ENCODE measurements at regions not wholly inside any gene's neighbourhood (a gene's known extent, or its start where the extent isn't known, plus 50 kb on each side); places are given as distances from the start of the nearest gene placed in this dataset.
A peak's percentile ranks its signal among the peaks of the same experiment; 100 is the strongest.

- TF ChIP-seq CTCF (conservative IDR thresholded peaks at IDR 0.05) = no peak
- no peak overlapping the region for H2BK120ac ChIP-seq (ENCODE audit: low read depth, low read length, poor library complexity, severe bottlenecking)
- Mint-ChIP-seq H3K36me3 (ENCODE audit: insufficient read depth in 1 of 3, low read depth in 3 of 3) (peaks cover 0 to 10% (median 3%) of the 10 kb centered on the region in 3 experiments; a peak in 5 of 7 replicates), H3K4me1 (peaks cover 20 to 30% of the 10 kb centered on the region in 2 experiments), H3K4me3 (no peak overlapping the region), H3K27me3 (ENCODE audit: low read depth) (no peaks in the 10 kb centered on the region), H3K27ac (peak overlapping the region in 1 of 3 experiments; percentile 3; a peak in 1 of 7 replicates), H3K9me3 (peaks cover 7 to 19% of the 10 kb centered on the region in 2 experiments)
- no peak overlapping the region for H3K27ac ChIP-seq (ENCODE audit: insufficient read length, low read depth, low read length)
- no peak overlapping the region for H3K4me2 ChIP-seq (ENCODE audit: insufficient read depth, insufficient read length, low read length)
- H2BK12ac ChIP-seq (ENCODE audit: insufficient read length, low read depth, low read length) = no peak overlapping the region
- H3K9ac ChIP-seq (ENCODE audit: extremely low read depth, insufficient read length, low read length) = no peak overlapping the region
- no peak for DNase-seq
- H4K91ac ChIP-seq (ENCODE audit: insufficient read length, low read depth, low read length) = no peak overlapping the region
- H3K23me2 ChIP-seq (ENCODE audit: insufficient read length, low read depth, low read length, poor library complexity, severe bottlenecking) = no peaks in the 10 kb centered on the region
- no peak overlapping the region for H4K5ac ChIP-seq (ENCODE audit: insufficient read length, low read depth, low read length)
- no peak overlapping the region for H3T11ph ChIP-seq (ENCODE audit: low read length)
- no peak overlapping the region for H3K23ac ChIP-seq (ENCODE audit: insufficient read length, low read depth, low read length)
- H3K18ac ChIP-seq (ENCODE audit: insufficient read length, low read depth, low read length) = no peak overlapping the region
- no peak overlapping the region for H4K8ac ChIP-seq (replicated peaks; ENCODE audit: insufficient read length, low read depth, low read length)
- H2AK5ac ChIP-seq (ENCODE audit: insufficient read length, low read length) = no peak overlapping the region
- H3K9me3 ChIP-seq (ENCODE audit: control insufficient read depth, low read depth, low read length) = no peaks in the 10 kb centered on the region
- H2AFZ ChIP-seq (ENCODE audit: low read length) = no peak overlapping the region
- H3K79me1 ChIP-seq (ENCODE audit: insufficient read depth, low read depth, low read length, poor library complexity, severe bottlenecking) = no peaks in the 10 kb centered on the region
- no peak overlapping the region for H2BK20ac ChIP-seq (ENCODE audit: low read depth, low read length, poor library complexity, severe bottlenecking)
- no peaks in the 10 kb centered on the region for H4K20me1 ChIP-seq (ENCODE audit: control insufficient read depth, insufficient read depth, insufficient read length)
- H3K14ac ChIP-seq (ENCODE audit: insufficient read depth, low read length) = no peak overlapping the region
- no peak overlapping the region for H2BK15ac ChIP-seq (ENCODE audit: low read depth, low read length)
- no peak overlapping the region for H3K56ac ChIP-seq (ENCODE audit: insufficient read length, low read depth, low read length)
- no peaks in the 10 kb centered on the region; the same call in 1 of the 2 replicates for H3K4me1 ChIP-seq (ENCODE audit: insufficient read depth, low read length)
- no peak overlapping the region for H3K4ac ChIP-seq (ENCODE audit: low read depth, low read length)
- H3K79me2 ChIP-seq (ENCODE audit: insufficient read depth, low read length) = no peaks in the 10 kb centered on the region
- no peaks in the 10 kb centered on the region for H3K27me3 ChIP-seq (ENCODE audit: insufficient read depth, low read length)
- WGBS (ENCODE audit: extremely low coverage, insufficient read length, low lambda C conversion rate) = no CpG with 5 or more reads among the region's 3 CpGs
- H2BK5ac ChIP-seq (ENCODE audit: insufficient read length, low read length) = no peak overlapping the region
Observed at GRCh38 chr19:28185646-28186045, 1027.3 kb downstream of the UQCRFS1 start.
